ENCODE measurements at regions not wholly inside any gene's neighbourhood (a gene's known extent, or its start where the extent isn't known, plus 50 kb on each side); places are given as distances from the start of the nearest gene placed in this dataset.

DNA sequence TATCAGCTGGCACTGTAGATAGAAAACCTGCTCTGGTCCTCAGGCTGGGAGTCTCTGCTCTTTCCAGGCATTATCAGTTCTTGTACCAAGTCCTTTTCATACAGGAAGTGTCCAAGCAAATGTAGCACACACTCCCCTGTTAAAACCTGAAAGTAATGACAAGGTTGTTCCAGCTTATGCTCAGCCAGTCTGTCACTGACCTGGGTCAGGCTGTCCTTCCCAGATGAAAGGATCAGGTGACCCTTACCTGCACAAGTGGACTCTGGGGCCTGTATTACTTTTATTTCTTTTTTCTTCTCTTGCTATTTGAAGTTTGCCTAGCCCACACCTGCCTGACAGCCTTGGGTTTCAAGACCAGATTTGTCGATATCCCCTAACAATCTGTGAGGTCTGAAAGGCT is 156.3 kb upstream of the SESN3 start:
- DNase-seq (ENCODE audit: low read depth), result no peak

DNA sequence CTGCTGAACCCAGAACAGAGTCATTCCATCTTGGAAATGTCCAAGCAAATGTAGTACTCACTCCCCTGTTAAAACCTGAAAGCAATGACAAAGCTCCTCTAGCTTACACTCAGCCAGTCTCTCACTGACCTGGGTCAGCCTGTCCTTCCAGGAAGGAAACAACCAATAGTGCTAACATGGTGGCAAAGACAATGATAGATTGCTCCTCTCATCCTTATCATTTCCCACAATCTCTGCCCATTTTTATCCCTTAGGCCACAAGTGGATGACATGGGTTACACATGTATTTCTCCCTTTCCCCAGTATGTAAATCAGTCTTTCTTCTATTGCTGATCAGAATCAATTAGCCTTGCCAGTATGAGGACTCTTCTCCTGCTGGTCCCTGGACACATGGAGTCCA is 154.6 kb upstream of the SESN3 start:
- DNase-seq (ENCODE audit: low read depth), result no peak

DNA sequence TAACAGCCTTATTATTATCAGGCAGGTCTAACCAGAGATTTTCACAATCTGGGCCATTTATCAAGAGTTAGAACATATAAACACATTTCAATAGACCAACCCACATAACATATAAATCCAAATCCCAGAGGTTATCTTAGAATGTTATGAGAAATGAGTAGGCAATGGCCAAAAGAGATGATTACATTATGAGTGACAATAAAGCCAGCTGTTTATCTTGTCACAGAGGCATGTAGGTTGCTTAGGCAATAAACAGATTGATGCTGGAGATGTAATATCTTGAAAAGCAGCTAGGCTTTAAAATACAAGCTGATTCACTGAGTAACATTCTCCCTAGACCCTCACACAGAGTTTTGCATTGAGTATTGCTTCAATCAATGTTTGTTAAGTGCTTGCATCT is 148.5 kb upstream of the SESN3 start:
- DNase-seq (ENCODE audit: low read depth), result no peak

DNA sequence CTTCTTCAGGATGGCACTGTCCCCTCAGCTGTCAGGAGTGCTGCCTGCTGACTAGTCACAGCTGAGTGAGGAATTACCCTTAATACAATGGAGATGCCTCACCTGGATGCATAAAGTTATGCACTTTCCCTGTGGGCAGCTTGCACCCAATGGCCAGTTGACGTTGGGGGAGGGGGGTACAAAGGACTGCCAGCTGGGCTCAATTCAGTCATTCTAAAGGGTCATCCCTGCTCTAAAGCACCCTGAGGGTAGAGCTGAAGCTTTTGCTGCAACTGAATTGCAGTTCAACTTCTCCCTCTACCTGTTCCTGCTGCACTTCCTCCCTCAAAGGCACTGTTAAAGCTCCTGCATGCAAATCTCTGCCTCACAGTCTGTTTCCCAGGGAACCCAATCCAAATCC is 147.8 kb upstream of the SESN3 start:
- DNase-seq (ENCODE audit: low read depth), result no peak

DNA sequence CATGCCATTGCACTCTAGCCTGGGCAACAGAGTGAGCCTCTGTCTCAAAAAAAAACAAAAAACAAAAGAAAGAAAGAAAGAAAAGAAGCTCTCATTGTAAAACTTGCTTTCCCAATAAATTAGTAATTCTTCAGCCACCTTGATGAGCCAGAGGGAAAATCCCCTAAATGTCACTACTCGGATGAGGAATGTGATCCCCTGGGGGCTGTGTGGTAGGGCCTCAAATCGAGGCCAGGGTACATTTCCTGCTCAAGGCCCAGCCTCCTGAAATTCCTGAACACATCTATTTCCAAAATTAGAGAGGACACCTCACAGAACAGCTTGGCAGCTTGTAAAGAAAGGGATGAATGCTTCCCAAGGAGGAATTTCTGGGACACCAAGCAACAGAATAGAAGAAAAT is 147.1 kb upstream of the SESN3 start:
- DNase-seq (ENCODE audit: low read depth), result no peak

DNA sequence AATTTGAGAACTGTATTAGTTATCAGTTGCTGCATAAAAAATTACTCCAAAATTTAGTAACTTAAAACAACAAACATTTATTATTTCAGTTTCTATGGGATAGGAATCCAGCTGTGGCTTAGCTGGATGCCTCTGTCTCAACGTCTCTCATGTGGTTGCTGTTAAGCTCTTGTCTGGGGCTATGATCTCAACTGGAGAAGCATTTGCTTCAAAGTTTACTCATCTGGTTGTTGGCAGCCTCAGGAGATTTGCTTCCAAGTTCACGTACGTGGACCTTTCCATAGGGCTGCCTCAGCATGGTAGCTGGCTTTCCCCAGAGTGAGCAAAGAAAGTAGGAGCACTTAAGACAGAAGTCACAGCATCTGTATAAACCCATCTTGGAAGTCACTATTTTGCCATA is 144.9 kb upstream of the SESN3 start:
- DNase-seq (ENCODE audit: low read depth), result no peak

DNA sequence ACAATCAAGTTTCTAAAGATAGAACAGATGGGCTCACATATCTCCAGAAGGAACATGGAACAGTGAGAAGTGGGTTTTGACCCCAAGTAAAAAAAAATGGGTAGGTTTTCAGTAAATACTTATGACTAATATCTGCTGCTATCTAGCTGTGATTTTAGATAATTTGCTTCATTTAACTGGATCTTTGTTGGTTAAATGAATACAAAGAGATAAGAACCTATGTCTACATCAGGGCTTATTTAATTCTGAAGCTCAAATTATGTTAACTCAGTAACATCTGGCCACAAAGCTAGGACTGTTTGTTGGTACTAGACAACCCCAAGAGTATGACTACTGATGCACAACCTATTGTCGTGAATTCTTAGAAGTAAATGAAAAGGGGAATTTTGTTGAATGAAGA is 144.4 kb upstream of the SESN3 start:
- DNase-seq (ENCODE audit: low read depth), result no peak

DNA sequence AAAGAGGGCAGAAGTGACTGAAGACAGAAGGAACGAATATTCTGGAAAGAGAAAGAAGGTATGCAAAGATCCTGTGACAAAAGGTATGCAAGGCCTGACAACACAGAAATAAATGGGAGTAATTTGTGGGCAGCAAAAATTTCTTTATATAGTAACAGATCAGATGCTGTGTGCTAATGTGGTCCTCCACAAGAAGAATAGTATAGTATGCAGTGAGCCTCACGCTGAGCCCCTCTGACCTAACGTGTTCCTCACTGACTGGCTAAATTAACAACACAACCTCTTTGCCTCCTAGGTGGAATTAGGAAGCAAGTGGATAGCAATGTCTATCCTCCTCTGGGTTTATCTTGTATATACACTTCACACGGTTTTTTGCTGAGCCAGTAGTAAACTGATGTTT is 143.1 kb upstream of the SESN3 start:
- DNase-seq (ENCODE audit: low read depth), result no peak

DNA sequence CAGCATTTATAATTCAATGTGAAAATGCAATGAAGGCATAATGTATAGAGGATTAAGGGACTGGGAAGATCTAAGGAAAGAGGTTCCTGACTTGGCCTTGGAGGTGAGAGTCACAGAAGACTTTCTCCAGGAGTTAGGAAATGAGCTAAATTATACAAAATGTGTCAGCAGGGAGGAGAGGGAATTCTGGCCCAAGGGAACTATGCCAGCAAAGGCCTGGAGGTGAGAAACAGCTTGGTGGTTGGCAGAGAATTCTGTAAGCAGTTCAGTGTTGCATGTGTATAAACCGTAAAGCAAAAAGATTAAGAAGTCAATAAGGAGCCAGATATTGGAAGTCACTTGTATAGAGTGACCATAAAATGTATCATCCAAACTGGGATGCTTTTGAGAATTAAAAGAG is 142.2 kb upstream of the SESN3 start:
- no peak for DNase-seq (ENCODE audit: low read depth)

DNA sequence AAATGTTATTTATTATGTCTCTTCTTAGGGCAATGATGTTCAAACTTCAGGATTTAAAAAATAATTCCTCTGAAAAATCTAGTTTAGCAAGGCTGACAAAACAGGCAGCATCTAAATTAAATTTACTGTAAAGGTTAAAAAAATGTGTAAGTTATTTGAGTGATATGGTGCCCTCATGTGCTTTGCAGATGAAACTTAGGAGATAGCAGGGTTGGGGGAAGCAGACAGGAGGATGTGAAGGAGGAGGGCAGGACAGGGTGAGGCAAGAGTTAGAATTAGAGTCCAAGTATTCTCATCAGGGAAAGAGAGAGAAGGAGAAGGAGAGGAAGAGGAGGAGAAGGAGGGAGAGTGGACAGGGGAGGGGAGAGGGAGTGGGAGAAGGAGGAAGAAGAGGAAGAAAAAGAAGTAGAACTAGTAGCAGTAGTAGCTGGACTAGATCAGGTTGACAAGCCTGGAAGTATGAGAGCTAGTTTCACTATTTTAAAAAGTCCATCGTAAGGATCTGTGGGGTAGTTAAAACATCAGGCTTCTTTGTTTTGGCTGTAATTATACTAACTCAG is 141.2 kb upstream of the SESN3 start:
- DNase-seq (ENCODE audit: low read depth), result no peak

DNA sequence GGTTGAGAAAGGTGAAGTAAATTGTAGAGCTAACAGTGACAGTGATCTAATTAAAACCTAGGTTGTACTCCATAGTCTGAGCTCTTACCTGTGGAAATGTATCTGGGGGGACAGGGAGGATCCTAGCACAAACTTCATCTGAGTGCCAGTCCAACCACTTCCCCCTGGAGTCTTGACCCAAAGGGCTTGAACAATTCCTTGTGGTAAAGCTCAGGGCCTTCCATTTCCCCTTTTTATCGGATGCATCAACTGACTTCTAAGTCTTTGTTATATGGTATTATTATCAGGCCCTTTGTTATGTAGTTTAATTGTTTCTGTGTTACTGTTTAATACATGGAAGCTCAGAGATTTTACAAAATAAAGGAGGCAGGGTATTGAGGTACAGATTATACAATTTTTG is 140.2 kb upstream of the SESN3 start:
- no peak for DNase-seq (ENCODE audit: low read depth)

DNA sequence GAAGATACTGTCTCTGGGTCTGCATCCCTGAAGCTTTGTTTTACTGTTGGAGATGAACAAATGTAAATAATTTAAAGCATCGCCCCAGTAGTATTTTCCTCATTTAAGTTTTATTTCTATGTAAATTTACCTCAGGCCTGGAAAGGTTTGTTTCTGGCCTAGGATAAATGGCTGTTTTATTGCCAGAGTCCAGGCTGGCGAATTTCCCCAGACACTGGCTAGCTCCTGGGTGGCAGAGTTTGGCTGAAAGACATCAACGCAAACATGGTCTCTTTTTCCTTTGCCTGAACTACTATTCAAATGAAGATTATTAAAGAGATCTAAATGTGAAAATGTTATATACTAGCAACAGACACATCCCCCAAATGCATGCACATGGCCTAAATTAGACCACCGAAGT is 136.7 kb upstream of the SESN3 start:
- DNase-seq (ENCODE audit: low read depth), result no peak

DNA sequence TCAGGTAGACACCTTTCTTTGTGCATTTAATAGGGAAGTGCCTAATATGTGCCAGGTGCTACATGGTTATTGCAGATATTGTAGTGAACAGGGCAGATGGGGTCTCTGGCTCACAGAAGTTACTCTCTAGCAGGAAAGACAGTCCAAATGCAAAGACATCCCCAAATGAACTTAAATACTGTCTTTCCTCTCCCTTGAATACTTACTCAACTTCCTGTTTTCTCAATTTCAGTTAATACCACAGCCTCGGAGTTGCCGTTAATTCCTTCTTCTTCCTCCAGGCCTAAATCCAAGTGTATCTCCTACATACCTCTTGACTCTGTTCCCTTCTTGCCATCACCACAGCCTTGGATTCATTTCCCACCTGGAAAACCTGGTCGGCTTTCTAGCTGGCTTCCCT is 134.3 kb upstream of the SESN3 start:
- DNase-seq (ENCODE audit: low read depth), result no peak

DNA sequence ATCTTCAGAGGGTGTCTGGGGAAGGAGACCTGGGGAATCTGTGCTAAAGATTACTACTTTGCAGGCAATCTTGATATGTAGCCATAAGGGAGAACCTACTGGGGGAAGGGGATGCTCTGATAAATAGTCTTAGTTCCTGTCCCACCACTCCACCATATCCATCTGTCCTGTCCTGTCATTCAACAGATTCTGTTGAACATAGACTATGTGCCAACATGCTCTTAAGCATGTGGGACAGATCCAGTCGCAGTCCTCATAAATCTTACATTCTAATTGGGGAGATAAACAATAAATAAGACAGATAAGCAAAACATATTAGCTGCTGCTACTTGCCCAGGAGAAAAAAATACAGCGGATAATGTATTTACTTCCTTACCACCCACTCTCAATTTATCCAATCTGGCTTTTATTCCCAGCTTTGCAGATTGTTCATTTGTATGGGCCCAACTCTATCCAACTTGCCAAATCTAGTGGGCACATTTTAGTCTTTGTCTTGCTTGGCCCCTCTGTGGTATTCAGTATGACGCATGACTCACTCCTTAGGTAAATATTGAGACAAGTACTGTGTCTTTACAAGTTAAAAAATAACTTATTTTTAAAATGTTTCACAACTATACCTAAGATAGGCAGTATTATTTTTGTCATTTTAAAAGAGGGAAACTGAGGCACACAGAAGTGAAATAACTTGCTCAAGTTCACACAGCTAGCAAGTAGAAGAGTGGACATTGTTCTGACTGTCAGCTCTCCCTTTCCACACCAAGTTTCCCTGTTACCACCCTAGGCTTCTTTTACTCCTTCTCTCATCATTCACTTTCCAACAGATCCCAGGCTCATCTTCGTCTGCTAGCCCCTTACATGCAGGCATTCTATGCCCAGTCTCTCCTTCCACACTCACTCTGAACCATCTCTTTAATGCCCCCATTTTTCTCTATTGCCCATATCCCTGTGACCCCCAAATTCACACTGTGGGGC is 133.6 kb upstream of the SESN3 start:
- no peak for DNase-seq (ENCODE audit: low read depth)

DNA sequence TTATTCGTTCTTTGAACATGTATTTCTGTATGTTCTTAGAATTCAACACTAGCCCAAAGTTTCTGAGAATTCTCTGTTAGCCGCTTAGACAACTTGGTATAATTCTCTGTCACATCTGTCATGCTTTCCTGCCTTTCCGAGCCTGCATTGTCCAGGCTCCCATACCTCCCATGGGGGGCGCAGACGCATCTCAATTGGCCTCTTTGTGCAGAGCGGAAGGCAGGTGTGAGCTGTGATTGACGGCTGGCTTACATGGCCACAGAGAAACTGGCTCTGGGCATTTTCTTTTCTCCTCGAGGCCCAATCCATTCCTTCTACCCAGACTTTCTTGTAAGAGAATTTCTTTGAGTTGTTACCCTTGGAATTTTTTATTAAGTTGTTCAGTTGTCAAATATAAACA is 132.7 kb upstream of the SESN3 start:
- no peak for DNase-seq (ENCODE audit: low read depth)

DNA sequence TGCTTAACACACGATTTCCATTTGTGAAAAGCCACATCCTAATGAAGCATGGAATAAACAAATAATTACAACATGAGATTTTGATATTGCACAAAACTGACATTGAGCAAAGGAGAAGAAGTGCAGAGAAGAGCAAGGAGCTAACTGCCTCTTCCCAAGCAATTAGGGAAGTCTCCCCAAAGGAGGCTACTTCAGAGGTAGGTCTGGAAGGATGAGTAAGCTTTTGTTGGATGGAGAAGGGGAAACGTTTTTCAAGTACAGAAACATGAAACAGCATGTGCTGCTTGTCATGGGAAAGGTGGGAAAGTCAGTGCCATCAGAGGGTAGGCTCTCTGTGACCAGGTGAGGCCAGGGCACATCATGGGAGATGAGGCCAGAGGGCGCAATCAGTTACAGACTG is 132.2 kb upstream of the SESN3 start:
- no peak for DNase-seq (ENCODE audit: low read depth)

DNA sequence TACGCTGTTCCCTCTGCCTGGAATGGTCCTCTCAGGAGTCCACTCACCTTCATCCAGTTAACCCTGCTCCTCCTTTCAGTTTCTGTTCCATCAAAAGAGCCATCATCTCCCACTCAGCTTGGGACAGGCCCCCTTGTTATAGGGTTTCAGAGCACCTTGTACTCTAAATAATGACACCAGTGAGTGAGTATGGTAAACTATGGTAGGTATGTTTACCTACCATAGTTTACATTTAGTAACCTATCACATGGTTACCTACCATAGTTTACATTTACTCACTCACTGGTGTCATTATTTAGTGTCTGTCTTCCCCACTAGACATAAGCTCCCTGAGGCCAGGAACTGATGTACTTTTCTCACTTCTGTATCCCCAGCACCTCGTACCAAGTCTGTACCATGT is 130.2 kb upstream of the SESN3 start:
- no peak for DNase-seq (ENCODE audit: low read depth)

DNA sequence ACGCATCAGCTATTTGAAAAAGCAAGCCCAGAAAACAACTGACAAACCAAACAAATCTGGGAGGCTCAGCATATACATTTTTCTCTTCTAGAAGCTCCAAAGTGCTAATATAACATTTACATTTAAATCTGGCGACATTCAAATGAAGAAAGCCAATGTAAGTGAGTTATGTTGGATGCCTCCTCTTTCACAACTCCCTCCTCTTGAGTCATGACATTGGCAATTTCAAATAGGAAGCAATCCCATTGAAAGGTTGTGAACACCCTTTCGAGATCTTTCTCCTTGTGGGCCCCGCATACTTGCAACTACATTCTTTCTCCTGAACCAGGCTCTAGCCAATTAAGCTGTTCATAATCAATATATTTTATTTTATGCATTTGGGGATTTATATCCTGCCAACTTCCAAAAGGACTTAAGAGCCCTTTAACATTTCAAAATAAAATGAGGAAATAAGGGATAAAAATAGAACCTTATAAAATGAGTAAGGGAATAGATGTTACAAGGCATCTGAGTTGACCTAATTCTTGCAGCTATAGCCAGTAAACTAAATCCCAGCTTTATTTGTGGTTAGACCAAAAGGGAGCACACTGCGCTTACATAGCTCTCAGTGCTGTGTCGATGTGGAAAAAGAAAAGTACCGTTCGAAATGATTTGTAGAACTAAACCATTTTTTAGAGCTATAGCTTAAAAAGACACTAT is 129.5 kb upstream of the SESN3 start:
- DNase-seq (ENCODE audit: low read depth), result no peak

DNA sequence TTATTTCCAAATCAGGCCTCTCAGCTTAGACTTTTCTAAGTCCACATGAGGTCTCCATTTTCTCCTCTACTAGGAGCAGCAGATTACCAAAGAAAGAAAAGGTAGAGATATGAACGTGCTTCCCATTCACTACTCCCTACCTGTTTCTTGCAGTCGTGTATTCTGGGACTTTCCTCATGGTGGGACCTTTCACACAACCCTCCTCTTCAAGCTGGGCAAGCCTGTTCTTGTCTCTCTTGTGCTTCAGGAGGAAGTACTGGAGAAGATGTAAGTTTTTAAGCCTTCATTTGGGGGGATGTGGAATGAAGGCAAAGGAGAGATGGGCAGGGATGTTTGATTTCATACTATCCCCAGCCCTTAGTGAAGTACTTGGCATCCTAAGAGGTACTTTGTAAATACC is 128.8 kb upstream of the SESN3 start:
- DNase-seq (ENCODE audit: low read depth), result no peak

DNA sequence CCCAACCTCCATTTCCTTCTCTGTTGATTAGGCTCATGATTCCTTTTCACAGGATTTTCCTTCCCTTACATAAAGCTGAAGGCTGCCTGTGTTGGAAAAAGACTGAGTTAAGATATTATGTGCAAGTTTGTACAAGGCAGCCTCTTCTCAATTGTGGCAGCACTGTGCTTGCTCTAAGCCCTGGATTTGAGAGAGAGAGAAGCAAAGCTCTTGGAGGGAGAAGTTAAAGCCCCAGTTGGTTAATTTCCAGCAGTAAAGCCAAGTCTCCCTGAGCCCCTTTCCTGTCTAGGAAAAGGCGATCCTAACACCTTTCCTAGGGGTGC is 128.3 kb upstream of the SESN3 start:
- DNase-seq (ENCODE audit: low read depth), result no peak

DNA sequence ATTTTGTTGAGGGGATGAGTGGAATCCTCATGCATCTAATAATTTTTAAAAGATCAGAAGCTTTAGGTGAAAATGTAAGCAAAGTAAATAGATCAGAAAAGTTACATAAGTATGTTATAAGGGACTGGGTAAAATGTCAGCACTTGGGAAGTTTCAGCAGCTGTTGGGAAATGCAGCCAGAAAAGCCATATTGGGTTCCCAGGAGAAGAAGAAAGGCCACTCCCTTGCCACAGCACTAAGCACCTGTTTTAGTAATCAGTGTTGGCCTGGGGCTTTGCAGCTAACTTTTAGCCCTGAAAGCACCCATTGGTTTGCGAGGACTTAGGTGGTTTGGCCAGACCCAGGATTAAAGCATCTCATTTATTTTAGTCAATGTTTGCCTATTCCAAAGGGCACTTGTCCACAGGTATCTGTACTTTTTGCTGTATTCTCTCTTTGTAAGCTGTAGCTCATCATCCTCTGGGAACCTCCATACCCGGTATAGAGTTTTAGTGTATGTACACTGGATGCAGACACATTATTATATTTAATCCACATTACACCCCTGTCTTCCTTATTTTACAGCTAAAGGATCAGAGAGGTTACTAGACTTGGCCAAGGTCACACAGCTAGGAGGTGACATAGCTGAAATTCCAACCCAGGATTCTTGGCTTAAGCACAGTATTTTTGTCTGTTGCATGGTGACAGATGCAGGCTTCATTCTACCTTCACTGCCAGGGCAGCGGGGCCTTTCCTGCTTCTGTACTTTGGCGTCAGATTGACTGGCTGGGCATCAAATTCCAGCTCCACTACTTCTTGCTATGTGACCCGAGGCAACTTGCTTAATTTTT is 127.7 kb upstream of the SESN3 start:
- DNase-seq (ENCODE audit: low read depth), result no peak

DNA sequence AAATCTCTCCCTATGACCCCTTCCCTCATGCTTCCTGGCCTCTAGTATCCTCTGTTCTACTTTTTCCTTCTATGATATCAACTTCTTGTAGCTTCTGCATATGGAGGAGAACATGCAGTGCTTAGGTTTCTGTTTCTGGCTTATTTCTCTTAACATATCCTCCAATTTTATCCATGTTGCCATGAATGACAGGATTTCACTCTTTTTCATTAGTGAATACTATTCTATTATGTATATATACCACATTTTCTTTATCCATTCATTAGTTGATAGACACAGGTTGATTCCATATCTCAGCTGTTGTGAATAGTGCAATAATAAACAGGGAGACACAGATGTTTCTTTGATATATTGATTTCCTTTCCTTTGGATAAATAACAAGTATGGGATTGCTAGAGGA is 123.3 kb upstream of the SESN3 start:
- DNase-seq (ENCODE audit: low read depth), result no peak

DNA sequence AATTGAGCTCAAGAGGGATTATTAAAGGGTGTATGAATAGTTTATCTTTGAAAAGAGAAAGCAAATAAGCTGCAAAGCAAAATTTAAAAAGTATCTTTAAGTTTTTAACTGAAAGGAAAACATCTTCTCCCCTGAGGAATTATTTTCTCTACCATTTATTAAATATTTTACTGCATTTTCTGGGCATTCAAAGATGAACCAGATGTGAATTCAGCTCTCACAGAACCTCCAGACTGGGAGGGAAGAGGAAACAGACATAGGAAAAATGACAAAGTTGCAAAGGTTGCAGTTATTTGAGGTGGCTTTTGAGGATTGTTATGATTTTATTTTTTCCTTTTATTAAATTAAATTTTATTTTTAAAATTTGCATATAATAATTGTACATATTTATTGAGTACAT is 122.7 kb upstream of the SESN3 start:
- no peak for DNase-seq (ENCODE audit: low read depth)
